LNCAP (cell line): ENCODE measurements at regions not wholly inside any gene's neighbourhood (a gene's known extent, or its start where the extent isn't known, plus 50 kb on each side); places are given as distances from the start of the nearest gene placed in this dataset.

Experiments used
- CTCF ChIP-seq: fragments of 450-650 bp; IDR thresholded peaks from 2 replicates; pipeline ENCODE4 v1.5.1; 2017; ENCODE audit warnings: mild to moderate bottlenecking

DNA sequence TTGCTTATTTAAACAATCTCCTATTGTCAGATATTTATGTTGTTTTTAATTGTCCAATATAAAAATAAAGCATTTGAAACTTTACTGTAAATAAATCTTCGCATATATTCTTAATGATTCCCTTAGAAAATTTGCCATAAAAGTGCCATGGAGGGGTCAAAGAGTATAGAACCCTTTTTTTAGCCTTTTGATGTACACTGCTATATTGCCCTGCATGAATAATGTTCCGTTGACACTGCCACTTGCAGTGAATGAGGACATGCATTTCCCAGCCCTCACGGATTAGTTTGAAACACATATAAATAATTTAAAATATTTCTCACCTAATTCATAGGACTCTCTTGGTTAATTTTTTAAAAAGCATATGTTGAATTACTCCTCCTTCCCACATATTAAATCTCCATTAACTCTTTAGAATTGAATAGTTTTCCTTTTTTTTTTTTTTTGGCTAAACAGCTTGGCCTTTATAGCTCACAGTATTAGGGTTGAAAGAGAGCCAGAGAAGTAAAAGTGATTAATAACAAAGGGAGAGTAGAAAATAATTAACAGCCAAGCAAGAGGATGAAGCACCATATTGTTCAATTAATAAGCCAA is 129.8 kb upstream of the SGCD start:
- TF ChIP-seq CTCF: no peak

- TF ChIP-seq CTCF: no peak
These were observed 127.9 kb upstream of the SGCD start for GRCh38 chr5:156199045-156199444.

DNA sequence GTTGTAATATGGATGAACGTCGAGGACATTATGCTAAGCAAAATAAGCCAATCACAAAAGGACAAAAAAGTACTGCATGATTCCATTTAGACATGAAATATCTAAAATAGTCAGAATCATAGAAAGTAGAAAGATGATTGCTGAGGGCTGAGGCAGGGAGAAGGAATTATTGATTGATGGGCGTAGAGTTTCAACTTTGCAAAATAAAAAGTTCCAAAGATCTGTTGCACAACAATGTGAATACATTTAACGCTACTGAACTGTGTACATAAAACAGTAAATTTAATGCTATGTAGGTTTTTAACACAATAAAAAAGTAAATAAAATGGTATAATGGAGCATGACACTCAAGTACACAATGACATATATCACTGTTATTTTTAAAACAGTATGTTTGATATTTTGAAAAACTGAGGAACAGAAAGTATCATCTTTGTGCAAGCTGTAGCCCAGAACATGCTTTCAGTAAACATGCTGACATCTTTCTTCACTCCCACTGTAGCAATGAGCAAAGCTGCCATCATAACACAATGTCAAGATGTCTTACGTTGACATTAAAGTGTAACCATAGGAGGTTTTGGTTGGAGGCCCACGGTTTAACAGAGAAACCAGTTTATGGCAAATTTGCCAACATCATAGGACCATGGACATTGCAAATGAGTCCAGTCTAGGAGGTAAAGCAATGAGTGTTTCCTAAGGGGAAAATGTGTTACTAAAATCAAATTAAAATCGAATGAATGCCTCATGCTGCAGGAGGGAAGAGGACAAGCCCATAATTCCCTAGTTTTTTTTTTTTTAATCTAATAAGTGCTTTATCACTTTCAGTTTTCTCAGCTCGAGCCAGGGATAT is 125.8 kb upstream of the SGCD start:
- no peak for TF ChIP-seq CTCF

DNA sequence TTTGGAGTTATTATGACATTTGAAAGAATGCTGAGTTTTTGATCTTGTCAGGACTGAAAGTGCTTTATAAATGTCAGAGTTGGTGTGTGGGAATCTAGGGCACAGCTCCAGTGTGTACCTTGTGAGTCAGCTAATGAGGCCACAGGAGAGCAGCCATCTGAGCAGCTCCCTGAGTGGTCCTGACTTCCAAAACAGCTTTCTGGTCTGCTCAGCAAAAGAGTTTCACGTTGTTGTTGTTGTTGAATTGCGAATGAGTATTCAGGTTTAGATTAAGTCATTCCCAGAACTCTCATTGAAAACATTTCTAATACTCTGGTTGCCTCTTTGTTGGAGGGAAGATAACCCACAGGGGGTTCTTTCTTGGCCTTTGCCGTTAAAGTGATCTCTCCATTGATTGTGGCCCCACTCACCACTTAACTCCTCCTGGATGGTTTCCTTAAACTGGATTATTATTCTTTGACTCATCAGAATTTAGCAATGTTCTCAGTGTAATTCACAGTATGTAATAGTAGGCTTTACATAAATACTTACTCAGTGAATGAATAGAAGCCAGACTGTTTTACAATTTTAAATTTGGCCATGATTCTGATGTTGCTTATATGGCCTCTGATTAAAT is 125.1 kb upstream of the SGCD start:
- no peak for TF ChIP-seq CTCF

- TF ChIP-seq CTCF: no peak
These were observed 118.7 kb upstream of the SGCD start for GRCh38 chr5:156208271-156208670.

- no peak for TF ChIP-seq CTCF
These were observed 108.4 kb upstream of the SGCD start for GRCh38 chr5:156218367-156219158.

GRCh38 chr5:156219483-156220005 is 107.4 kb upstream of the SGCD start:
- no peak for TF ChIP-seq CTCF
